Endothelial cell of umbilical vein (primary cell): ENCODE measurements at regions not wholly inside any gene's neighbourhood (a gene's known extent, or its start where the extent isn't known, plus 50 kb on each side); places are given as distances from the start of the nearest gene placed in this dataset.

ENCODE experiments used
- GATA2 ChIP-seq: IDR thresholded peaks from 2 replicates; pipeline ENCODE4 v1.7.0; 2011; ENCODE audit warnings: low read depth, mild to moderate bottlenecking, moderate library complexity, mixed read lengths, low read length; ENCODE audit not compliant: insufficient read length, insufficient read depth
- JUN ChIP-seq: IDR thresholded peaks from 2 replicates; pipeline ENCODE4 v1.6.1; 2011; ENCODE audit warnings: borderline replicate concordance, low read depth; ENCODE audit not compliant: insufficient read length, insufficient read depth
- MYC ChIP-seq: IDR thresholded peaks from one replicate; pipeline ENCODE4 v1.6.1; 2011; ENCODE audit warnings: mild to moderate bottlenecking, low read depth, low read length
- POLR2A ChIP-seq: IDR thresholded peaks from 2 replicates; pipeline ENCODE4 v1.6.1; 2012; ENCODE audit warnings: low read depth, mild to moderate bottlenecking, control low read depth, low read length
- POLR2AphosphoS5 ChIP-seq: IDR thresholded peaks from 2 replicates; pipeline ENCODE4 v1.6.1; 2012; ENCODE audit warnings: low read depth, mild to moderate bottlenecking, control low read depth, low read length, moderate library complexity; ENCODE audit not compliant: insufficient read depth
- TF ChIP-seq, protein P1 (sequence below), 2 donors: IDR thresholded peaks; 1 replicate in 1 of 2; 2 replicates in 1 of 2; pipeline ENCODE4 v1.5.1; 2011; ENCODE audit warnings: low read length in 2 of 2, mild to moderate bottlenecking in 2 of 2, moderate library complexity in 2 of 2, control low read depth in 1 of 2, inconsistent platforms in 1 of 2, low read depth in 1 of 2; ENCODE audit not compliant: insufficient read depth in 1 of 2; ENCODE audit errors: extremely low read depth in 1 of 2
- TF ChIP-seq, protein P2 (sequence below): IDR thresholded peaks from 2 replicates; pipeline ENCODE4 v1.6.1; 2011; ENCODE audit not compliant: insufficient read depth, insufficient read length

DNA sequence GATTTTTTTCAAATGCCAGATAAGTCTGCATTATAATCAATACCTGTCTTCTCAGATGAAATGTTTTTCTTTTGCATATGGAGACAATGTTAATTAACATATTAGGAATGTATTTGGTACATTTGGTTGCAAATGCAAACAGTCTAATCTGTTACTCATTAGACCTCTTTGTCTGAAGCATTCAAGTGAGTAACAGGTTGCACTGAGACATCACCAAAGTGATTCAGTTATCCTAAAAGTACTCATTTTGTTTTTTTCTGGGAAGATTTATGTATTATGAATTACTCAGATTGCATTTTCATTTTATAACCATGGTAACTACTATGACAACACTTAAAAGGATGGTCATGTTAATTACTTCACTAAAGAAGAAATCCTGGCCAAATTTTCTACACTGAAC, 513.6 kb downstream of the HTR7 start:
- TF ChIP-seq, protein P1, sequence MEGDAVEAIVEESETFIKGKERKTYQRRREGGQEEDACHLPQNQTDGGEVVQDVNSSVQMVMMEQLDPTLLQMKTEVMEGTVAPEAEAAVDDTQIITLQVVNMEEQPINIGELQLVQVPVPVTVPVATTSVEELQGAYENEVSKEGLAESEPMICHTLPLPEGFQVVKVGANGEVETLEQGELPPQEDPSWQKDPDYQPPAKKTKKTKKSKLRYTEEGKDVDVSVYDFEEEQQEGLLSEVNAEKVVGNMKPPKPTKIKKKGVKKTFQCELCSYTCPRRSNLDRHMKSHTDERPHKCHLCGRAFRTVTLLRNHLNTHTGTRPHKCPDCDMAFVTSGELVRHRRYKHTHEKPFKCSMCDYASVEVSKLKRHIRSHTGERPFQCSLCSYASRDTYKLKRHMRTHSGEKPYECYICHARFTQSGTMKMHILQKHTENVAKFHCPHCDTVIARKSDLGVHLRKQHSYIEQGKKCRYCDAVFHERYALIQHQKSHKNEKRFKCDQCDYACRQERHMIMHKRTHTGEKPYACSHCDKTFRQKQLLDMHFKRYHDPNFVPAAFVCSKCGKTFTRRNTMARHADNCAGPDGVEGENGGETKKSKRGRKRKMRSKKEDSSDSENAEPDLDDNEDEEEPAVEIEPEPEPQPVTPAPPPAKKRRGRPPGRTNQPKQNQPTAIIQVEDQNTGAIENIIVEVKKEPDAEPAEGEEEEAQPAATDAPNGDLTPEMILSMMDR (IDR thresholded peaks at IDR 0.05; ENCODE audit: extremely low read depth in 1 of 2, insufficient read depth in 1 of 2, low read depth in 1 of 2, low read length in 2 of 2): no peak
- no peak for TF ChIP-seq MYC
- no peak for TF ChIP-seq POLR2AphosphoS5
- no peak for TF ChIP-seq JUN
- TF ChIP-seq POLR2A: no peak
- TF ChIP-seq, protein P2, sequence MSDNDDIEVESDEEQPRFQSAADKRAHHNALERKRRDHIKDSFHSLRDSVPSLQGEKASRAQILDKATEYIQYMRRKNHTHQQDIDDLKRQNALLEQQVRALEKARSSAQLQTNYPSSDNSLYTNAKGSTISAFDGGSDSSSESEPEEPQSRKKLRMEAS: no peak
- TF ChIP-seq GATA2: no peak
